H9 (cell line): ENCODE measurements at regions not wholly inside any gene's neighbourhood (a gene's known extent, or its start where the extent isn't known, plus 50 kb on each side); places are given as distances from the start of the nearest gene placed in this dataset.

Source experiments
- DNase-seq: peaks from one replicate; pipeline ENCODE4 v3.0.0-alpha.2; 2017
- H2AFZ ChIP-seq: one replicate; pipeline ENCODE4 v1.6.1; 2013; ENCODE audit warnings: mild to moderate bottlenecking, low read length, control low read depth, moderate library complexity
- H2AK5ac ChIP-seq: 2 replicates; pipeline ENCODE4 v1.6.1; 2013; ENCODE audit warnings: low read length, control low read depth, mixed read lengths; ENCODE audit not compliant: insufficient read length
- H2BK120ac ChIP-seq: one replicate; pipeline ENCODE4 v1.6.1; 2013; ENCODE audit warnings: low read depth, mild to moderate bottlenecking, low read length, control low read depth, inconsistent platforms; ENCODE audit not compliant: poor library complexity, severe bottlenecking
- H2BK12ac ChIP-seq: 2 replicates; pipeline ENCODE4 v1.6.1; 2013; ENCODE audit warnings: low read length, control low read depth, mixed read lengths, low read depth; ENCODE audit not compliant: insufficient read length
- H2BK15ac ChIP-seq: 2 replicates; pipeline ENCODE4 v1.6.1; 2013; ENCODE audit warnings: low read depth, low read length, control low read depth
- H2BK20ac ChIP-seq: one replicate; pipeline ENCODE4 v1.6.1; 2013; ENCODE audit warnings: low read depth, mild to moderate bottlenecking, low read length, control low read depth, inconsistent platforms; ENCODE audit not compliant: poor library complexity, severe bottlenecking
- H2BK5ac ChIP-seq: 2 replicates; pipeline ENCODE4 v1.6.1; 2013; ENCODE audit warnings: low read length, control low read depth, mixed read lengths; ENCODE audit not compliant: insufficient read length
- H3K14ac ChIP-seq: 2 replicates; pipeline ENCODE4 v1.6.1; 2013; ENCODE audit warnings: low read length, control low read depth; ENCODE audit not compliant: insufficient read depth
- H3K18ac ChIP-seq: 2 replicates; pipeline ENCODE4 v1.6.1; 2013; ENCODE audit warnings: low read depth, mild to moderate bottlenecking, mixed read lengths, low read length, control low read depth; ENCODE audit not compliant: insufficient read length
- H3K23ac ChIP-seq: 2 replicates; pipeline ENCODE4 v1.6.1; 2013; ENCODE audit warnings: low read length, control low read depth, mixed read lengths, low read depth; ENCODE audit not compliant: insufficient read length
- H3K23me2 ChIP-seq: 2 replicates; pipeline ENCODE4 v1.6.1; 2013; ENCODE audit warnings: low read depth, mild to moderate bottlenecking, mixed read lengths, low read length, control low read depth; ENCODE audit not compliant: insufficient read length, poor library complexity, severe bottlenecking
- H3K27ac ChIP-seq: 2 replicates; pipeline ENCODE4 v1.5.1; 2013; ENCODE audit warnings: low read length, control low read depth, mixed read lengths, low read depth; ENCODE audit not compliant: insufficient read length
- H3K27me3 ChIP-seq: 2 replicates; pipeline ENCODE4 v1.6.1; 2013; ENCODE audit warnings: low read length, control low read depth, inconsistent platforms; ENCODE audit not compliant: insufficient read depth
- H3K4ac ChIP-seq: 2 replicates; pipeline ENCODE4 v1.6.1; 2013; ENCODE audit warnings: low read depth, mild to moderate bottlenecking, control low read depth, inconsistent platforms, low read length, moderate library complexity
- H3K4me1 ChIP-seq: 2 replicates; pipeline ENCODE4 v1.6.1; 2013; ENCODE audit warnings: low read length, control low read depth, inconsistent platforms; ENCODE audit not compliant: insufficient read depth
- H3K4me2 ChIP-seq: 2 replicates; pipeline ENCODE4 v1.6.1; 2013; ENCODE audit warnings: low read length, control low read depth, mixed read lengths; ENCODE audit not compliant: insufficient read length, insufficient read depth
- H3K56ac ChIP-seq: 2 replicates; pipeline ENCODE4 v1.6.1; 2013; ENCODE audit warnings: low read depth, mild to moderate bottlenecking, mixed read lengths, low read length, control low read depth; ENCODE audit not compliant: insufficient read length
- H3K79me1 ChIP-seq: 2 replicates; pipeline ENCODE4 v1.6.1; 2013; ENCODE audit warnings: low read depth, mild to moderate bottlenecking, moderate library complexity, low read length, control low read depth, inconsistent platforms; ENCODE audit not compliant: insufficient read depth, poor library complexity, severe bottlenecking
- H3K79me2 ChIP-seq: 2 replicates; pipeline ENCODE4 v1.6.1; 2013; ENCODE audit warnings: low read length, control low read depth, inconsistent platforms; ENCODE audit not compliant: insufficient read depth
- H3K9ac ChIP-seq: 2 replicates; pipeline ENCODE4 v1.6.1; 2013; ENCODE audit warnings: low read length, control low read depth, mixed read lengths; ENCODE audit not compliant: insufficient read length; ENCODE audit errors: extremely low read depth
- H3K9me3 ChIP-seq: one replicate; pipeline ENCODE4 v1.6.1; 2013; ENCODE audit warnings: low read depth, low read length, inconsistent platforms; ENCODE audit not compliant: control insufficient read depth
- H3T11ph ChIP-seq: one replicate; pipeline ENCODE4 v1.6.1; 2013; ENCODE audit warnings: mild to moderate bottlenecking, low read length, control low read depth, inconsistent platforms
- H4K20me1 ChIP-seq: one replicate; pipeline ENCODE4 v1.6.1; 2013; ENCODE audit not compliant: control insufficient read depth, insufficient read length, insufficient read depth
- H4K5ac ChIP-seq: 2 replicates; pipeline ENCODE4 v1.6.1; 2013; ENCODE audit warnings: low read depth, mild to moderate bottlenecking, mixed read lengths, low read length, control low read depth; ENCODE audit not compliant: insufficient read length
- H4K8ac ChIP-seq: replicated peaks from 2 replicates; pipeline ENCODE4 v1.6.1; 2013; ENCODE audit warnings: low read length, control low read depth, mixed read lengths, low read depth; ENCODE audit not compliant: insufficient read length
- H4K91ac ChIP-seq: 2 replicates; pipeline ENCODE4 v1.6.1; 2013; ENCODE audit warnings: low read depth, mild to moderate bottlenecking, moderate library complexity, mixed read lengths, low read length, control low read depth; ENCODE audit not compliant: insufficient read length
- H3K27ac Mint-ChIP-seq, 3 experiments: 2 replicates in 2 of 3; 3 replicates in 1 of 3; pipeline ENCODE4 v1.8.0; 2020 to 2021; ENCODE audit warnings: mixed read lengths in 3 of 3, mild to moderate bottlenecking in 1 of 3, moderate library complexity in 1 of 3
- H3K27me3 Mint-ChIP-seq: 2 replicates; pipeline ENCODE4 v1.8.0; 2021; ENCODE audit warnings: low read depth, mild to moderate bottlenecking, moderate library complexity, mixed read lengths
- H3K36me3 Mint-ChIP-seq, 3 experiments: 2 replicates in 2 of 3; 3 replicates in 1 of 3; pipeline ENCODE4 v1.8.0; 2020 to 2021; ENCODE audit warnings: low read depth in 3 of 3, mixed read lengths in 3 of 3; ENCODE audit not compliant: insufficient read depth in 1 of 3
- H3K4me1 Mint-ChIP-seq, 2 experiments: 2 replicates each; pipeline ENCODE4 v1.8.0; 2020; ENCODE audit warnings: mixed read lengths in 2 of 2
- H3K4me3 Mint-ChIP-seq, 2 experiments: 2 replicates in 1 of 2; 3 replicates in 1 of 2; pipeline ENCODE4 v1.8.0; 2020 to 2021; ENCODE audit warnings: mild to moderate bottlenecking in 2 of 2, mixed read lengths in 2 of 2, moderate library complexity in 1 of 2
- H3K9me3 Mint-ChIP-seq, 2 experiments: 2 replicates in 1 of 2; 3 replicates in 1 of 2; pipeline ENCODE4 v1.8.0; 2020; ENCODE audit warnings: mild to moderate bottlenecking in 2 of 2, mixed read lengths in 2 of 2, moderate library complexity in 1 of 2
- WGBS: extraction: QIAGEN DNeasy Blood & Tissue Kit; methylation state at CpG from one replicate; pipeline ENCODE4 v1.1.7; 2013; ENCODE audit warnings: missing lambda C conversion rate, low lambda C conversion rate, mixed read lengths; ENCODE audit not compliant: insufficient read length; ENCODE audit errors: extremely low coverage; 5-methylcytosine and 5-hydroxymethylcytosine counted together
- TF ChIP-seq, protein P1 (sequence below): fragments of 200-600 bp; sonication (generic); conservative IDR thresholded peaks from 3 replicates; pipeline ENCODE4 v1.8.0; 2021; ENCODE audit warnings: antibody characterized with exemption, mild to moderate bottlenecking

DNA sequence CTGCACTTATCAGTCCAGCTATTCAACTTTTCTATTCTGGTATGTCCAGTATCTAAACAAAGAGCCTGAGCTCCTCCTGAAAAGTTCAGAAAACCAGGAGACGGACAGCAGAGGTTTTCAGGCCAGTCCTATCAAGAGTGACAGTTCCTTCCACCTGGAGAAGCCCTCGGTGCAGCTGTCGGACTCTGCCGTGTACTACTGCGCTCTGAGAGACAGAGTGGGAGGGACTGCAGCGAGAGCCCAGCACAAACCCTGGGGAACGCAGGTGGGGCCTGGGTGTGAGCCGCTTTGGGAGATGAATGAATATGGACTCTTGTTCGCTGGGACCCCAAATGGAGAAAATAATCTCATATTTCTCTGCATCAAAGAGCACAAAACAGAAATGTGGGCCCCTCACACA lies 329.8 kb upstream of the OR4E1 start:
- Histone ChIP-seq H3K4me1 (no peaks in the 10 kb centered on the region), H2BK20ac (no peak overlapping the region), H2BK12ac (no peak overlapping the region), H3K79me1 (no peaks in the 10 kb centered on the region), H3K27me3 (no peaks in the 10 kb centered on the region), H2BK15ac (no peak overlapping the region), H3K56ac (no peak overlapping the region), H2AK5ac (no peak overlapping the region), H4K20me1 (no peaks in the 10 kb centered on the region), H3K9ac (no peak overlapping the region), H3K23ac (no peak overlapping the region), H3K27ac (no peak overlapping the region), H4K5ac (no peak overlapping the region), H2BK5ac (no peak overlapping the region), H3K4me2 (no peak overlapping the region), H3K79me2 (no peaks in the 10 kb centered on the region), H2BK120ac (no peak overlapping the region), H3T11ph (no peak overlapping the region), H3K9me3 (no peaks in the 10 kb centered on the region), H3K23me2 (no peaks in the 10 kb centered on the region), H4K8ac (no peak overlapping the region), H3K14ac (no peak overlapping the region), H3K18ac (no peak overlapping the region), H4K91ac (no peak overlapping the region), H3K4ac (no peak overlapping the region), H2AFZ (no peak overlapping the region)
- Mint-ChIP-seq H3K9me3 (no peaks in the 10 kb centered on the region; a peak in 1 of 5 replicates), H3K36me3 (no peaks in the 10 kb centered on the region), H3K4me1 (peaks cover 3 to 9% of the 10 kb centered on the region in 2 experiments; a peak in 2 of 4 replicates), H3K4me3 (no peak overlapping the region), H3K27ac (no peak overlapping the region), H3K27me3 (peaks cover 7% of the 10 kb centered on the region)
- TF ChIP-seq, protein P1, sequence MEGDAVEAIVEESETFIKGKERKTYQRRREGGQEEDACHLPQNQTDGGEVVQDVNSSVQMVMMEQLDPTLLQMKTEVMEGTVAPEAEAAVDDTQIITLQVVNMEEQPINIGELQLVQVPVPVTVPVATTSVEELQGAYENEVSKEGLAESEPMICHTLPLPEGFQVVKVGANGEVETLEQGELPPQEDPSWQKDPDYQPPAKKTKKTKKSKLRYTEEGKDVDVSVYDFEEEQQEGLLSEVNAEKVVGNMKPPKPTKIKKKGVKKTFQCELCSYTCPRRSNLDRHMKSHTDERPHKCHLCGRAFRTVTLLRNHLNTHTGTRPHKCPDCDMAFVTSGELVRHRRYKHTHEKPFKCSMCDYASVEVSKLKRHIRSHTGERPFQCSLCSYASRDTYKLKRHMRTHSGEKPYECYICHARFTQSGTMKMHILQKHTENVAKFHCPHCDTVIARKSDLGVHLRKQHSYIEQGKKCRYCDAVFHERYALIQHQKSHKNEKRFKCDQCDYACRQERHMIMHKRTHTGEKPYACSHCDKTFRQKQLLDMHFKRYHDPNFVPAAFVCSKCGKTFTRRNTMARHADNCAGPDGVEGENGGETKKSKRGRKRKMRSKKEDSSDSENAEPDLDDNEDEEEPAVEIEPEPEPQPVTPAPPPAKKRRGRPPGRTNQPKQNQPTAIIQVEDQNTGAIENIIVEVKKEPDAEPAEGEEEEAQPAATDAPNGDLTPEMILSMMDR, result no peak
- no CpG with 5 or more reads among the region's 9 CpGs for WGBS
- no peak for DNase-seq
